Stimulated activated CD4-positive, alpha-beta T cell treated with anti-CD3 and anti-CD28 coated beads, Interleukin-1b, Interleukin-23, amount 100 ng/mL, for 48 hours (primary cell): ENCODE measurements at regions not wholly inside any gene's neighbourhood (a gene's known extent, or its start where the extent isn't known, plus 50 kb on each side); places are given as distances from the start of the nearest gene placed in this dataset.

Source experiments
- DNase-seq: peaks from one replicate; pipeline ENCODE4 v3.0.0-alpha.2; 2020

GRCh38 chr11:11755871-11756270, 85.9 kb upstream of the USP47 start:
- no peak for DNase-seq

- DNase-seq, result no peak
Measured at GRCh38 chr11:11752679-11753078, 89.1 kb upstream of the USP47 start.

- no peak for DNase-seq
Measured at GRCh38 chr11:11750017-11750878, 91.5 kb upstream of the USP47 start.

- no peak for DNase-seq
Measured at GRCh38 chr11:11748706-11749365, 92.9 kb upstream of the USP47 start.

GRCh38 chr11:11747570-11747969, 94.2 kb upstream of the USP47 start:
- DNase-seq, result no peak

- no peak for DNase-seq
Measured at GRCh38 chr11:11746449-11746848, 95.3 kb upstream of the USP47 start.

- DNase-seq, result no peak
Measured at GRCh38 chr11:11743216-11743615, 98.6 kb upstream of the USP47 start.

- no peak for DNase-seq
Measured at GRCh38 chr11:11742486-11742885, 99.3 kb upstream of the USP47 start.

- DNase-seq, result no peak
Measured at GRCh38 chr11:11740836-11741235, 100.9 kb upstream of the USP47 start.

GRCh38 chr11:11740073-11740702, 101.6 kb upstream of the USP47 start:
- DNase-seq, result no peak

- no peak for DNase-seq
Measured at GRCh38 chr11:11738370-11738769, 103.4 kb upstream of the USP47 start.

GRCh38 chr11:11735586-11735985, 106.2 kb upstream of the USP47 start:
- DNase-seq, result no peak

GRCh38 chr11:11733246-11733747, 108.5 kb upstream of the USP47 start:
- DNase-seq, result no peak

- no peak for DNase-seq
Measured at GRCh38 chr11:11732116-11732515, 109.7 kb upstream of the USP47 start.

GRCh38 chr11:11731311-11732083, 109.7 kb upstream of the GALNT18 start:
- DNase-seq, result no peak

- no peak for DNase-seq
Measured at GRCh38 chr11:11728386-11728785, 106.6 kb upstream of the GALNT18 start.

GRCh38 chr11:11725438-11725837, 103.6 kb upstream of the GALNT18 start:
- no peak for DNase-seq

- no peak for DNase-seq
Measured at GRCh38 chr11:11724994-11725393, 103.2 kb upstream of the GALNT18 start.

GRCh38 chr11:11722861-11723260, 101.1 kb upstream of the GALNT18 start:
- DNase-seq, result no peak

GRCh38 chr11:11722246-11722645, 100.4 kb upstream of the GALNT18 start:
- DNase-seq, result no peak

- DNase-seq, result no peak
Measured at GRCh38 chr11:11718511-11718910, 96.7 kb upstream of the GALNT18 start.

GRCh38 chr11:11717064-11717725, 95.4 kb upstream of the GALNT18 start:
- DNase-seq, result no peak
